Heart left ventricle (tissue), 16 donors: ENCODE measurements at regions not wholly inside any gene's neighbourhood (a gene's known extent, or its start where the extent isn't known, plus 50 kb on each side); places are given as distances from the start of the nearest gene placed in this dataset.

Source experiments
- ATAC-seq, 4 donors: fragments of 200-7000 bp; cut with Tn5 transposase; one replicate each; pipeline ENCODE4 v1.9.1; 2020 to 2022; ENCODE audit warnings: moderate library complexity in 4 of 4, mild to moderate bottlenecking in 3 of 4, moderate number of reproducible peaks in 1 of 4
- DNase-seq, 5 donors: peaks; one replicate each; pipeline ENCODE4 v3.0.0-alpha.2; 2020
- H3K27ac ChIP-seq, 12 donors: fragments of 200-600 bp; sonication (generic) in 4 of 12; one replicate each; pipeline versions ENCODE4 v1.5.0 to v1.8.0; 2016 to 2022; ENCODE audit warnings: mild to moderate bottlenecking in 2 of 12
- H3K27me3 ChIP-seq, 9 donors: fragments of 200-600 bp; sonication (generic) in 2 of 9; one replicate each; pipeline versions ENCODE4 v1.5.1 to v1.8.0; 2016 to 2022; ENCODE audit warnings: mild to moderate bottlenecking in 3 of 9
- H3K36me3 ChIP-seq, 9 donors: fragments of 200-600 bp; sonication (generic) in 2 of 9; one replicate each; pipeline versions ENCODE4 v1.5.0 to v1.8.0; 2018 to 2022; ENCODE audit warnings: mild to moderate bottlenecking in 2 of 9
- H3K4me1 ChIP-seq, 12 donors: fragments of 200-600 bp; sonication (generic) in 4 of 12; one replicate each; pipeline versions ENCODE4 v1.5.0 to v1.8.0; 2016 to 2022; ENCODE audit warnings: mild to moderate bottlenecking in 3 of 12
- H3K4me3 ChIP-seq, 12 donors: fragments of 200-600 bp; sonication (generic) in 4 of 12; one replicate each; pipeline versions ENCODE4 v1.5.0 to v1.8.0; 2017 to 2022; ENCODE audit warnings: mild to moderate bottlenecking in 9 of 12, moderate library complexity in 4 of 12
- H3K9me3 ChIP-seq, 12 donors: fragments of 200-600 bp; sonication (generic) in 4 of 12; one replicate each; pipeline versions ENCODE4 v1.5.0 to v1.8.0; 2016 to 2022; ENCODE audit warnings: mild to moderate bottlenecking in 1 of 12
- CTCF ChIP-seq, 12 donors: fragments of 200-600 bp; sonication (generic) in 4 of 12; IDR thresholded peaks; one replicate each; pipeline versions ENCODE4 v1.5.0 to v1.8.0; 2018 to 2022; ENCODE audit warnings: antibody characterized with exemption in 12 of 12, mild to moderate bottlenecking in 5 of 12
- POLR2A ChIP-seq, 2 donors: fragments of 450-650 bp; IDR thresholded peaks; one replicate each; pipeline ENCODE4 v1.6.1; 2017; ENCODE audit warnings: antibody characterized with exemption in 2 of 2, mild to moderate bottlenecking in 2 of 2, moderate library complexity in 2 of 2
- WGBS, 4 donors: extraction: QIAGEN DNeasy Blood & Tissue Kit in 2 of 4; methylation state at CpG; one replicate each; pipeline versions ENCODE4 v1.1.5 to v1.1.7; 2013 to 2018; 5-methylcytosine and 5-hydroxymethylcytosine counted together
- intact Hi-C, 10 donors: fragments of 100-400 bp; cut with DNase I; formaldehyde crosslinking; loops; one replicate each; pipeline versions ENCODE4 v1.11.1 to v1.14.2; 2022
- donor health status: ischemic (EF 13 %, LVEDD 7.1; RV severe dilation, severe dysfunction).
- donor health status: healthy with polysubstance abuse.
- donor health status: DM: no; HTN: yes; CAD: no.
- donor health status: DM: no; HTN: no; CAD: no.
- donor health status: ischemic (EF 25% LVEDD 6.9; RV normal size, moderate dysfunction).
- donor health status: ischemic (EF 25% LVEDD 5.7; RV mildly dilated, moderate dysfunction).
- donor health status: healthy.
- donor health status: DM: yes; HTN: yes; CAD: no.
- donor health status: ischemic (EF 35%, LVEDD 5.7; RV mildly dilated, moderate dysfunction).
- donor health status: nonischemic (EF 11% LVEDD 7.7; RV severe dilation, severe dysfunction).
- donor health status: DM: yes; HTN: yes; CAD: no.
- donor health status: PGD.
- donor health status: ischemic (EF 29% LVEDD 5.4; RV normal size, mild dysfunction).
- donor health status: nonischemic (EF 23%, LVEDD 6.1; RV moderate dilation, normal function).

GRCh38 chr9:99557816-99558215 is 263.9 kb upstream of the NR4A3 start:
- Histone ChIP-seq H3K27ac (no peak overlapping the region), H3K36me3 (no peaks in the 10 kb centered on the region), H3K4me3 (no peak overlapping the region), H3K9me3 (peaks cover 0 to 14% (median 0%) of the 10 kb centered on the region in 12 donors), H3K27me3 (no peaks in the 10 kb centered on the region), H3K4me1 (peaks cover 0 to 16% (median 2%) of the 10 kb centered on the region in 12 donors)
- WGBS, 4 donors, result 65 to 78% (median 69%) methylated on average over 2 of the region's 2 CpGs
- ATAC-seq, result no peak
- DNase-seq, result no peak
- no peak for TF ChIP-seq POLR2A (IDR thresholded peaks at IDR 0.05)
- TF ChIP-seq CTCF (IDR thresholded peaks at IDR 0.05), result no peak
- intact Hi-C loops, result no loop called here

- Histone ChIP-seq H3K4me1 (peaks cover 0 to 24% (median 4%) of the 10 kb centered on the region in 12 donors), H3K36me3 (no peaks in the 10 kb centered on the region), H3K27me3 (no peaks in the 10 kb centered on the region), H3K4me3 (no peak overlapping the region), H3K27ac (no peak overlapping the region), H3K9me3 (peaks cover 0 to 14% (median 0%) of the 10 kb centered on the region in 12 donors)
- intact Hi-C loops, result loop anchor here in 4 of 10 donors (2.0 to 10.0 kb wide), 7 partner anchors 111 to 935 kb away; no protein-coding TSS in a partner anchor
- no peak for TF ChIP-seq POLR2A (IDR thresholded peaks at IDR 0.05)
- no peak for TF ChIP-seq CTCF (IDR thresholded peaks at IDR 0.05)
- DNase-seq, result no peak
- WGBS, 4 donors, result 68 to 89% (median 84%) methylated on average over 1 of the region's 1 CpG
- ATAC-seq, result no peak
Observed at GRCh38 chr9:99559776-99560175, 261.9 kb upstream of the NR4A3 start.

- peak overlapping the region in 1 of 12 donors; percentile 70 for H3K27ac ChIP-seq
- peaks cover 0 to 27% (median 4%) of the 10 kb centered on the region in 12 donors for H3K4me1 ChIP-seq
- H3K27me3 ChIP-seq, result no peaks in the 10 kb centered on the region
- ATAC-seq (no peak), DNase-seq (no peak)
- intact Hi-C loops, result loop anchor here in 4 of 10 donors (2.0 to 10.0 kb wide), 7 partner anchors 112 to 934 kb away; no protein-coding TSS in a partner anchor
- TF ChIP-seq CTCF (IDR thresholded peaks at IDR 0.05) (no peak), POLR2A (IDR thresholded peaks at IDR 0.05) (no peak)
- peaks cover 0 to 14% (median 0%) of the 10 kb centered on the region in 12 donors for H3K9me3 ChIP-seq
- H3K4me3 ChIP-seq, result no peak overlapping the region
- H3K36me3 ChIP-seq, result no peaks in the 10 kb centered on the region
Observed at GRCh38 chr9:99560561-99560960, 261.1 kb upstream of the NR4A3 start.

- H3K27ac ChIP-seq, result peak overlapping the region in 9 of 12 donors; percentile 25 to 83 (median 59)
- TF ChIP-seq CTCF (IDR thresholded peaks at IDR 0.05), result no peak
- TF ChIP-seq POLR2A (IDR thresholded peaks at IDR 0.05), result no peak
- peak in 2 of 5 donors; percentile 28 to 38 for DNase-seq
- no peaks in the 10 kb centered on the region for H3K36me3 ChIP-seq
- 42 to 55% (median 52%) methylated on average over 2 of the region's 2 CpGs for WGBS, 4 donors
- no peaks in the 10 kb centered on the region for H3K27me3 ChIP-seq
- ATAC-seq, result peak; percentile 91 to 97 (median 93)
- H3K4me1 ChIP-seq, result peaks cover 0 to 30% (median 5%) of the 10 kb centered on the region in 12 donors
- H3K4me3 ChIP-seq, result no peak overlapping the region
- intact Hi-C loops, result loop anchor here in 4 of 10 donors (2.0 to 10.0 kb wide), 7 partner anchors 113 to 933 kb away; no protein-coding TSS in a partner anchor
- H3K9me3 ChIP-seq, result peaks cover 0 to 14% (median 0%) of the 10 kb centered on the region in 12 donors
Observed at GRCh38 chr9:99561509-99561917, 260.2 kb upstream of the NR4A3 start.
